ENCODE measurements at regions not wholly inside any gene's neighbourhood (a gene's known extent, or its start where the extent isn't known, plus 50 kb on each side); places are given as distances from the start of the nearest gene placed in this dataset.
"Not testable (repeated sequence)": the region's sequence is repeated elsewhere in the genome, so short reads cannot be mapped to it uniquely, and the experiment has no call there.

DNA sequence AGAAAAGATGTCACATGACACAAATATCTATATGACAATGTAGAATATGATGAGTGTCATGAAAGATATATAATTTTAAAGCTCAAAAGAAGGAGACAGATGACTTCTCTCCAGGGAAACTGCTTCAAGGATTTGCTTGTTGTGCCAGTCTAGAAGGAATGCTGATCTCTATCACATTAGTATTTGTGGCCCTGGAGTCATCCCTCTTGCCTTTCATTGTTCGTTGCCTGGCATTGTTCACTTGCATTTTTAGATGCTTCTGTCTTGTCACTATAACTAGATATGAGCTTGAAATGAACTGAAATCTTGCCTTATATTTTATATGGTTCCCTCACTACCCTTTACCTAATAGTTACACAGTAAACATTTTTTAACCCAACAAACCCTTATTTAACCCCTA, 207.5 kb downstream of the ZNF608 start:
- no peak for DNase-seq

DNA sequence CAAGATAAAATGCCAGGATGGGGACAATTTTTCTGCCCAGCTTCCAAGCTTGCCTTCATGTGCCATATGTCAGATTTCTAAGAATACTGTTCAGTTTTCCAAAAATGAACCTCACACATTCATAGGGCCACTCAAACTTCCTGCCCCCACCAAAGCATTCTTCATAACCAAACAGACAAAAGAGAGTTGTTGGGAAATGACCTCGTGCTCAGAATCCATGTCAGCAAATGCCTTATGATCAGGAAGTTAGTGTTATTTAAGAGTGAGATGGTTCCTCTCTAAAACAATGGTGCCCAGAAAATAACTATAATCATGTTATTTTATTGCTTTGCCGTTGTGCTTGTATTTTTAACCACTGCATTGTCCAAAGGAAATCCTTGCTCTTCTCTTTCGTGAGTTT, 208.2 kb downstream of the ZNF608 start:
- no peak for DNase-seq

DNA sequence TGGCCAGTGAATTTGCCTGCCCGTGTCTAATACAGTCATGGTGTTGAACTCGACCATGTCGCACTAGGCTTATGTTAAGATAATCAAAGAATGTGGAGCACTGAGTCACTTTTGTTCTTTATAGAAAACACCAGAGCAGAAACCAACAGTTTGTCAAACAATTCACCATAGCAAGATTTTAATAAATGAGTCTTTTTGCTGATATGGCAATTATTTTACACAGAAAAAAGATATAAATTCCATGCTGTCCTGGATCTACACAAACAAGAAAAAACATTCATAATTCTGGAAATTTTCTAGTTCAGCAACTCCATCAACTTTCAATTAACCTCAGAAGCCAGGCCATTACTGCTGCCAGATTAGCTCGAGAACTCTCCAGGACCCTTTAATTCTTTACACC, 208.9 kb downstream of the ZNF608 start:
- DNase-seq, result no peak

DNA sequence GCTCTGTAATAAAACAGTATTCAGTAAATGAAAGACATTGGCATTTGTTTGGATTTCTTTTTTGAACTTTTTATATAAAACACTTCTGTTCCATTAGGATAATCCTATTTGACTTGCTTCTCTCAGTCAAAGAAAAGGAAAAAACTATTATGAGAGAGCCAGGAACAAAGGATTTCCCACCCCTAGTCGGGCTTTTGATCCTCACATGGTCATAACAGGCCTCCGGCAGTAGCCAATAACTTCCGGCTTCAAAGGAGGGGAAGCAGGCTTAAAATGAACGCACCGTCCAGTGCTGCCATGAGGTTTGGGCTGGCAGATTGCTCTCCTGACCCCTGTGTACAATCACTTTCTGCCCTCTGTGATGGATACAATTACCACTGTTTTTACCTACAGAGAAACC, 209.3 kb downstream of the ZNF608 start:
- no peak for DNase-seq

DNA sequence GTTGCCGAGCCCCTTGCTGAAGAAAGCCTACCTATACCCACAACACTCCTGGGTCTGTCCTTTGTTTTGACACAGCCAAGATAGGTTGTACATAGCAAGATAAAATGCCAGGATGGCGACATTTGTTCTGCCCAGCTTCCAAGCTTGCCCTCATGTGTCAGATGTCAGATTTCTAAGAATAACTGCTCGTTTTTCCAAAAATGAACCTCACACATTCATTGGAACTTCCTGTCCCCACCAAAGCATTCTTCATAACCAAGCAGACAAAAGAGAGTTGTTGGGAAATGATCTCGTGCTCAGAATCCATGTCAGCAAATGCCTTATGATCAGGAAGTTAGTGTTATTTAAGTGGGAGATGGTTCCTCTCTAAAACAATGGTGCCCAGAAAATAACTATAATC, 210.1 kb downstream of the ZNF608 start:
- DNase-seq, result no peak

DNA sequence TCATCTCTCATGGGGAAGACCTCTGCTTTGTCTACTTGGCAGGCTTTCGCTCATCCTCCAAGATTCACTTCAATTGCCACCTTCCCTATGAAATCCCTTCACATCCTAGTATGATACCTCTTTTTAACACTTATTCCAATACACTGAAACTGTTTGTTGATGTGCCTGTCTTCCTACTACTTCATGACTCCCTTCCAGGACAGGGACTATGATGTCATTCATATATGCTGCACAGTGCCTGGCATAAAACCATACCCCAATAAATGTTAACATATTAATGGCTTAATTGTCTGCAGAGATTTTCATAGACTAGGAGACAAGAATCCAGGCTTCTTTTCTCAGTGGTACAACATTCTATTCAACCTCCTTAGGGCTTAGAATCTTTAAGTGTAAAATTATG, 215.5 kb downstream of the ZNF608 start:
- DNase-seq, result no peak

DNA sequence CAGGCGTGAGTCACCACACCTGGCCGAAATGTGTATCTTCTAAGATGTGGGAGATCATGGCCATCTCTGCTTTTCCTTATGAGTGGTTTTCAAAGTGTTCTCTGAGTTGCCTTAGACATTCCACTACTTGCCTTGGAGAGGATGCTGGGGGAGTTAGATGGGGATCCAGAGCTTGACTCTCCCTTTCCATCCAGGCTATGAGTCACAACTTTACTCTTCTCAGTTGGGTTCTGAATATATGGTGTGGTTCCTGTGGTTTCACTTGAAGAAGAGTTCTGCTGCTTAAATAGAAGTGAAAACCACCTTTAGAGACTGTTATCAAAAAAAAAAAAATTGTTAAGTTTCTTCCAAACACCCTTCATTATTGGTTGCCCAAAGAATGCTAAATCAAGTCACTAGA, 217.6 kb downstream of the ZNF608 start:
- no peak for DNase-seq

DNA sequence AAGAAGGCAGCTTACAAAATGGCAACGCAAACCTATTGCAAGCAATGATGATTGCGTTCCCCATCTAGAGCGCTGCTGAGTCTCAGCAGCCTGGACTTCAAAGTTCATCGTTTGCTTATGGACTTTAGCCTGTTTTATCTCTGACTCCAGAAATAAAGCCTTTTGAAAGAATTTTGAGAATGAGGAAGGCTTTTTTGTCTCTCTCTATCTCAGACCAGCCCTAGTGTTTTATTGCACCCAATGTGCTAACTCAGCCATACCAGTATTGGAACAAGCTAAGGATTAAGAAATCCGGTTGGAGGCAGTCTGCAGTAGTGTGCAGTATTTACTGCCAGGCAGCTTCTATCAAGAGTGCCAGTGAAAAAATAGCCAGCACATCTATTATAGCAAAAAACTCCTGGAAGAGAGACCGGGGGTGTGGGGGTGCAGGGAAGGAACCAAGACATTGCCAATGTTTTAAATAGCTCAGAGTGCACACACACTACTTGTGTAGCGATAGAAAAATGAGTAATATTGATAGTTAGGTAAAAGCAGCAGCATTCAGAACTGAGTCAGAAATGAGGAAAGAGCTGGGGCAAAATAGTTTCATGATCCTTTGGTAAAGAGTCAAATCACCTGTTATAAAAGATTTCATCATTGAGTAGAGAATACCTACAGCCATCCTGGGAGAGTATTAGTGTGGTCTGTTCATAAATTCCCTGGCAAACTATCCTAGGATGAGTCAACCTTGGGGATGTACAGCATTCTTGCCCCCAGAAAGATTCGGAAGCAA, 219.0 kb downstream of the ZNF608 start:
- no peak for DNase-seq

DNA sequence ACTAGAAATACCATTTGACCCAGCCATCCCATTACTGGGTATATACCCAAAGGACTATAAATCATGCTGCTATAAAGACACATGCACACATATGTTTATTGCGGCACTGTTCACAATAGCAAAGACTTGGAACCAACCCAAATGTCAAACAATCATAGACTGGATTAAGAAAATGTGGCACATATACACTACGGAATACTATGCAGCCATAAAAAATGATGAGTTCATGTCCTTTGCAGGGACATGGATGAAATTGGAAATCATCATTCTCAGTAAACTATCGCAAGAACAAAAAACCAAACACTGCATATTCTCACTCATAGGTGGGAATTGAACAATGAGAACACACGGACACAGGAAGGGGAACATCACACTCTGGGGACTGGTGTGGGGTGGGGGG, 220.4 kb downstream of the ZNF608 start:
- not testable (repeated sequence) for DNase-seq

DNA sequence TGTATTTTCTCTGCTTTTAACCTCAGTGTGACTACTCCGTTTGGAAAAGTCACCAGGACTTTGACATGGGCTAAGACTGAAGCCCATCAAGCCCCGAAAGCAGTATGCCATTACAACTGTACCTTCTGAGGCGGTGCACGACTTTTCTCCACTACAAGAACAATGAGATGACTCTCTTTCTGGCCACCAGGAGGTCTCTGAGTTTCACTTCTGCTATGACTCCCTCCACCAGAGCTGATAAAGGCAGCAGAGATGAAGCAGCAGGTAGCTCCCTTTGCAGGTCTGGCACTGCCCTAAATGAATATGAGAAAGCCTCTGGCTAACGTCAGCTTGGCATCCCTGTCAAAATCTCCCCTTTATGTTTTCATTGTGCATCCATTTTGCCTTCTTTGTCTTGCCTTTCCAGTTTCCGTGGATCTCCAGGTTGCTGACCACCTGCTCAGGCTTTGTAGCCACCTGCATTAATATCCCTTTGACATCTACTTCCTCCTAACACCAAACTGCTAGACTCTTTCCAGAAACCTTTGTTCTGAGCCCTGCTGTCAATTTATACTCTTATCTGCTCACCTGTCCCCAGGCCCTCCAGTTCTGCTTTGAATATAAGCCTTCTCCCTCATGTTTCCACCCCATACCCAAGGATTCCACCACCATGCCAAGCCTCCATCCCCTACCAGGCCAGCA, 221.7 kb downstream of the ZNF608 start:
- DNase-seq, result no peak

DNA sequence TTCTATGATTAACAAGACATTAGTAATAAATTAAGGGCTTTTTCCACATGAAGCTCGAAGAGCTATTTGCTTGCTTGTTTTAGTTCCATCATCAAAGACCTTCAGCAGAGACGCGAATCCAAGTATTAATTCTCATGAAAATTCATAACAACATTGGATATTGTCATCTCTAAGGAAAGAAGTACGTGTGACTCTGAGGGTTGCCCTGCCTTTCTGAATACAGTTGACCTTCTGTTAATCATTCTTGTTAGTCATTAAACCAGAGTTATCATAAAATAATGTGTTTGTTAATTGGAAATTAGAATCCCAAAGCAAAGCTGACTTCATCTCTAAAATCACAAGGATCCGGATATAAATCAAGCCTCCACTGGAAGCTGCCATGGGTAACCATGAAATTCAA, 222.5 kb downstream of the ZNF608 start:
- no peak for DNase-seq

DNA sequence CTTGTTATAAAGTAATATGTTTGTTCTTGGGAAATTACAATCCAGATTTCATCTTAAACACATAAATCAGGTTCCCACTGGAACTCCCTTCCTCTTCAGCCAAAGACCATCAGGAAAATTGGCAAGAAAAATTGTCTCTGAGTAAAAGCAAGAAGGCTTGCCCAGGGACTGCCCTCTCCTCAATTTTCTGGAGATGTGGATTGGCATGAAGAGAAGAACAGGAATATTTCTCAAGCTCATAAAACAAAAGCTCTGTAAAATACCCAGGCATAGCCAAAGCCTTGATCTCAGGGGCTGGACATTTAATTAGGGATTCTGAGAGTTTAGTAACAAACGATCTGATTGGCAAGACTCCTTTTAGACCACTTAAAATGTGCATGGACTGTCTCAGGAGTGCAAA, 223.4 kb downstream of the ZNF608 start:
- DNase-seq, result no peak

DNA sequence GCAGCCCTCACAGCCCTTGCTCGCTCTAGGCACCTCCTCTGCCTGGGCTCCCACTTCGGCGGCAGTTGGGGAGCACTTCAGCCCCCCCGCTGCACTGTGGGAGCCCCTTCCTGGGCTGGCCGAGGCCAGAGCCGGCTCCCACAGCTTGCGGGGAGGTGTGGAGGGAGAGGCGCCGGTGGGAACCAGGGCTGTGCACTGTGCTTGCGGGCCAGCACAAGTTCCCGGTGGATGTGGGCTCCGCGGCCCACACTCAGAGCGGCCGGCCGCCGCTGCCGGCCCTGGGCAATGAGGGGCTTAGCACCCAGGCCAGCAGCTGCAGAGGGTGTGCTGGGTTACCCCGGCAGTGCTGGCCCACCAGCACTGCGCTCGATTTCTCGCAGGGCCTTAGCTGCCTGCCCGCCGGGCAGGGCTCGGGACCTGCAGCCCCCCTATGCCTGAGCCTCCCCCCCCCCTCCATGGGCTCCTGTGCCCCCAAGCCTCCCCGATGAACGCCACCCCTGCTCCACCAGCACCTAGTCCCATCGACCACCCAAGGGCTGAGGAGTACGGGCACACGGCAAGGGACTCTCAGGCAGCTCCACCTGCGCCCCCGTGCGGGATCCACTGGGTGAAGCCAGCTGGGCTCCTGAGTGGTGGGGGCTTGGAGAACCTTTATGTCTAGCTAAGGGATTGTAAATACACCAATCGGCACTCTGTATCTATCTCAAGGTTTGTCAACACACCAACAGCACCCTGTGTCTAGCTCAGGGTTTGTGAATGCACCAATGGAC, 224.8 kb downstream of the ZNF608 start:
- DNase-seq, result no peak

DNA sequence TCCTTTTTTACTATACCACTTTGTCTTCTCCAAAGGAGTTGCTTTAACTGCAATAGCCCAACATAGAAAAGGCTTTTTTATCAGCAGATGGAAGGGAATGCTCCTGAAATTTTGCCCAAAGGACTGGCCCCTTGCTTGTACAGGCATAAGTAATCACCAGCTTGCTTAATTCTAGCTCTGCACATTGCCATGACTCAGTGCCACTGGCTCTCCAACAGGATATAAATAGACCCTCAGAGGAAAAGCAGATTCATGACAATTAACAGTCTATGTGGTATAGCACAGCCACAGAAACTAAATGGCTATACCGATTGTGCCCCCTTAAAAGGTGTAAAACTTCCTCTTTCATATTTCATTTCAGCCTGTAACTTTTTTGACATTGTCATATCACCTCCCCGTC, 227.0 kb downstream of the ZNF608 start:
- no peak for DNase-seq

DNA sequence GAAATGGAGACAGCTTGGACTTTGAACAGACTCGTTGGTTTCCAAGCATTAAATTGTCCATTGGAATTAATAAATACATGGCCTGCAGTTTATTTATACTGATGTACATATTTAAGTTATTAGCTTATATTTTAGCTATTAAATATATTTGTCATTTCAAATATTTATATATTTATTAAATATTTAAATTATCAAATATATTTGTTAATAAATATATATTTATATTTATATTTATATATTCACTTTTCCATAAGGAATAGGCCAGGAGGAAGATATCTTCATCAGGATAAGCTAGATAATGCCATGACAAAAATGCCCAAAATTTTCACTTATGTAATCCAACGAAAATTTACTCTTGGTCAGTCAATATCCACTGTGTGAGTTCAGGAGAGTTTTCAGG, 229.9 kb downstream of the ZNF608 start:
- DNase-seq, result no peak

DNA sequence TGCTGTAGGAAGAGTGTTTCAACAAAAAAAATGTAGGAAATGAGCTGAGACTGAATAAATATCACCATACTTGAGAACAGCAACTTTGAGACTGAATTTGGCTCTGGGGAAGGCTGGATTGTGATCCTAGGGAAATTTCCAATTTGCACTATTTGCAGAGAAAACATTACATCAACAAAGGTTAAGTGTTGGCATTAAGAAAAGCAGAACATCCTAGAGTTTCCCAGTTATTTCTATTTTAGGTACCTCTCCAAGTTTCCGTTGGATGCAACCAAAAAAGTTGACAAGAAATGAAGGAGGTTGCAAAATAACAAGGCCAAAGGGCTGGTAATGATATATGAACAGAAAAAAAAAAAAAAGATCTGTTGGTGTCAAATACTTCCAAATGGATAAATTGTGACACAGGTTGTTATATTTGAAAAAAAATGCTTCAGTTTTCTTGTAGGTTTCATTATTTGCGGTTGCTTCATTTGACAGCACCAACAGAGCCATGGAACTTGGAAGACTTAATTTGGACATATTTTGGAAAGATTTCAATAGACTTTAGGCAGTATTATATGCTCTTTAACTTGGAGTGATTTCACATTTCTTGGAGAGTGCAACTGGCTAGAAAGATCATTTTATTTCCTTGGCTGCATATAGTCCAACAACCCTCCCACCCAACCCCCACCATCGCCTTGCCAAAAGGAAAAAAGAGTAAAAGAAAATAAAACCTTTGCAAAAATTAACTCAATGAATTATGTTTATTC, 230.8 kb downstream of the ZNF608 start:
- DNase-seq, result no peak

DNA sequence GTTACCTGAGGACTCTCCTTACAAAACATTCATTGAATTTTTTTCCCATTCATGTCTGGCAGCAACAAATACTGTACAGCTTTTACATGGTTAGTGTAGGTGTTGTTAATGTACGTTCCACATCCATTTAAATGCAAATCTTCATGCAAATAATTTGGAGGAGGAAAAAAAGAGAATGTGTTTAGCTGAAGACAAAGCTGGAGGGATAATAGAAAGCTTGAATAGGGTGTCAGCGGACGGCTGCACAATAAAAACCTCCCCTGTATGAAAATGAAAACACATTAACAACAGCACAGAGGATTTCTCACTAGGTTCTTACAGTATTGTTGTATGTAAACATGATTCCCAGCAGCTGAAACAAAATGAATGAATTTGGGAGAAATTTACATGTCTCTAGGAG, 231.5 kb downstream of the ZNF608 start:
- no peak for DNase-seq

DNA sequence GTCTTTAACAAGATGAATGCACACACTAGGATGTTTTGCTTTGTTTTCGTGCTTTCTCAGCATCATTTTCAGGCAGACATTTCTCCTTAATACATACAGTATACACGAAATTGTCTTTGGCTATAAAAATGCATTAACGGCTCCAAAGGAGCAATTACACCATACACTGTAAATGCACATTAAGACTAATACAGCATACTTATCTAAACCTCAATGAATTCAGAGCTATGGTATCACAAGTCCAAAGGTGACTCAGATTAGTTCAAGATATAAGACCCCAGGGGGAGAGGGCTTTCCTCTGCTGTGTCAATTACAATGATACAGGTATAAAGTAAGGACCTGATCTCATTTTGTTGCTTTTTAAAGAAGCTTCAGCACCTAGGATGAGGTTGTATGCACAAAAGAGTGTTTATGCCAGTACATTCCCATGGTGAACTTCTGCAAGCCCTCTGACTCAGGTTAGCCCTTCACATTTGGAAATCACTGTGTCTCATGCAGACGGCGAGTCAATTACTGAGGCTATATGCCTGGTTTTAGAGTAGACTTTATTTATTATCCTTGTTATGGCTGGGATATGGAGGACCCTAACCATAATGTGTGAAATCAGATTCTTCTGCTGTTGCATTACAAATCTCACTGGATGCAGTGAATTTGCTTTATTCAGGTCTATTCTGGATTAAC, 233.3 kb downstream of the ZNF608 start:
- no peak for DNase-seq

DNA sequence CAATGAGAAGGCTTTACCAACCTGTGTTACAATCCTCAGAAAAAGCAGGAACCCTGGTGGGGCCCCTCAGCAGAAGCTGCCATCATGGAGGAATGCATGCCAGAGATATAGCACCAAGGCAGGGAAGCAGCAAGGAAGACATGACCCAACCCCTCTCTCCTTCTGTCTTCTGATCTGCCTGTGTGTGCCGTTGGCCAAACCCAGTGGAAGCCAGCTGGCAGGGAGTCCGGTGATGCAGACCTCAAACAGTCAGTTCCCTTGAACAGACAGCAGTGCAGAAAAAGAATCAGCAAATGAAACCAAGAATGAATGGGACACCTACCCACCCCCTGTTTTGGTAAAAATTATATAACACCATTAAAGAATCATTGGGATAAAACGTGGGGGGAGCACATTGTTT, 234.2 kb downstream of the ZNF608 start:
- DNase-seq, result no peak

DNA sequence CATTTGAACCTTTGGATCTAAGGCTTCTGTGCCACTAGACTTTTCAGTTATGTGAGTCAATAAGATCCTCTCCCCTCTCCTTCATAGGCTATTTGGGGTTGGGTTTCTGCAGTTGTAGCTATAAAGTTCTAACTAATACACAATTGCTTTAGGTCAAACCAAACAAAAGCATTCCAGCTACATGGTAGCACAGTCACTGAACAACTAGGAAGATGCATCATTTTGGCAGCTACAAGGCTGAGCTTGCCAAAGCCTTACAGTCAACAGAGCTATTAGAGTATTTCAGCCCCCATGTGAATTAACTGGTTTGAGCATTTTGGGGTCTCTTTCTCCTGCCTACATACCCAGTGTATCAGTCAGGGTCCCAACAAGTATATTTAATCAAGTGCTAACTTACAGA, 234.6 kb downstream of the ZNF608 start:
- DNase-seq, result no peak

DNA sequence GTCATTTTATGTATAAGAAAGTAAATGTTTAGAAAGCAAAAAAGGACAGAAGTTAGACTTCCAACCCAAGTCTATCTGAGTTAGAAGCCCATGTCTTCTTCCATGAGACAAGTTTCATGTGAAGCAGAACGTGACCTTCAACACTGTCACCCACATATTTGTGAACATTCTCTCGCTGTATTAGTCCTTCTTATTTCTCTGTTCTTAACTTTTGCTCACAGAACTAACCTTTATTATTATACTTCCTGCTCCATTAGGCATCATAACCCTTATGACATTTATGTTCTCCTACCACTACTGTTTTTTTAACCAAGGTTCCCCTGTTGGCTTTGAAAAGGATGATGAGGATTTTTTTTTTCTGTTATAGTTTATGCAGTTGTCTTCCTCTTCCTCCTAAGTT, 238.8 kb downstream of the ZNF608 start:
- no peak for DNase-seq

DNA sequence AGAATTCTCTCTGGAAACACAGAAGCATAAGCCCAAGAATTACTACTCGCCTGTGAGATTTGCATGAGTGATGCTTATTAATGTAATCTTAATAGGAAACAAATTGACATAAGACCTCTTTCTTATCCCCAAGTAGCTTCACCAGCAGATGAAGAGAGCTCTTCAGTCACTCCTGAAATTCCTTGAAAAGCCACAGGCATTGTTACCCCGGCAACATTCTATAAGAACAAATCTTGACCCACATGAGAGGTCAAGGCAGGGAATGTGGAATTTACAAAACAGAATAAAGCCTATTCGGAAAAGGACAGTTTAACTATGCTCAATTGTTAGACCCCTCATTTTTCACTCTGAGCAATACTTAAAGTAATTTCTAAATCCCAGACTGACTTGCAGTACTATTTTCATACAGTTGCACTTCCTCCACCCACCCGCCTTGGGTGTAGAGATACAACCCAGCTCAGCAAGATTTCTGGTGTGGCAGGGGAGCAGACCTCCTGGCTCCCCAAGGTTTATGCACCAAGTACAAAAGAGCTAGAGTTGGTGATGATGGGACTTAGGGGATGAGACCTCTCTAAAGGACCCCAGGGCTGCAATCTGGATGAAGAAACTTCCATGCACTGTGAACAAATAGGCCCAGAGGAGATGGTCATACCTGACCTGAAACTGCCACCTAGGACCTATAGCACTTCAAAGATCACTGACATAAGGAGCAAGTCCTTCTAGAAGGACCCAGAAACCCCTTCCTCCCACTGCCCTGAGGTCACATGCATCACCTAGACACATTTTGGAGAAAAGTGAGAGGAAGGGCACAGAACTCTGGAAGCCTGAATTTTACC, 242.1 kb downstream of the ZNF608 start:
- no peak for DNase-seq
